H1 (cell line): ENCODE measurements at regions not wholly inside any gene's neighbourhood (a gene's known extent, or its start where the extent isn't known, plus 50 kb on each side); places are given as distances from the start of the nearest gene placed in this dataset.
A peak's percentile ranks its signal among the peaks of the same experiment; 100 is the strongest.

Source experiments
- CTCF ChIA-PET: fragments of 300-600 bp; sonication (Branson Sonifier 250); formaldehyde crosslinking; loops from one replicate; lab custom pipeline; 2021; ENCODE audit not compliant: partially characterized antibody; lab: Charles Lee
- POLR2A ChIA-PET: fragments of 300-600 bp; sonication (Branson Sonifier 250); formaldehyde crosslinking; loops from one replicate; lab custom pipeline; 2021; ENCODE audit warnings: inconsistent platforms; ENCODE audit not compliant: partially characterized antibody; lab: Charles Lee
- DNase-seq, 2 experiments: peaks; one replicate each; pipeline versions ENCODE4 v3.0.0 to v3.0.0-alpha.2; 2010 to 2022; ENCODE audit warnings: low spot score in 2 of 2, low read depth in 1 of 2, mixed read lengths in 1 of 2
- FAIRE-seq: peaks from 2 replicates; lab custom pipeline; 2011; peaks lifted over from hg19 to GRCh38; lab: Jason Lieb, UNC
- H2AFZ ChIP-seq: 2 replicates; pipeline ENCODE4 v1.8.1; 2012; ENCODE audit warnings: low read length, inconsistent platforms
- H2AK5ac ChIP-seq: 2 replicates; pipeline ENCODE4 v1.6.1; 2013; ENCODE audit warnings: low read depth, low read length
- H2BK120ac ChIP-seq: replicated peaks from 2 replicates; pipeline ENCODE3; 2013; ENCODE audit warnings: low read depth, low read length, inconsistent platforms
- H2BK12ac ChIP-seq: 2 replicates; pipeline ENCODE4 v1.6.1; 2013; ENCODE audit warnings: low read depth, low read length
- H2BK15ac ChIP-seq: 2 replicates; pipeline ENCODE4 v1.6.1; 2013; ENCODE audit warnings: low read length
- H2BK20ac ChIP-seq: 2 replicates; pipeline ENCODE4 v1.6.1; 2013; ENCODE audit warnings: low read length
- H2BK5ac ChIP-seq: 2 replicates; pipeline ENCODE4 v1.6.1; 2013; ENCODE audit warnings: low read depth, low read length
- H3K14ac ChIP-seq: 2 replicates; pipeline ENCODE4 v1.6.1; 2013; ENCODE audit warnings: inconsistent platforms; ENCODE audit not compliant: insufficient read length
- H3K18ac ChIP-seq: 2 replicates; pipeline ENCODE4 v1.6.1; 2013; ENCODE audit warnings: low read length; ENCODE audit errors: extremely low read depth
- H3K23ac ChIP-seq: 2 replicates; pipeline ENCODE4 v1.6.1; 2013; ENCODE audit warnings: inconsistent platforms; ENCODE audit not compliant: insufficient read length
- H3K23me2 ChIP-seq: 2 replicates; pipeline ENCODE4 v1.6.1; 2013; ENCODE audit warnings: low read depth, low read length
- H3K27ac ChIP-seq: 2 replicates; pipeline ENCODE4 v1.6.1; 2011; ENCODE audit warnings: low read depth, low read length, inconsistent platforms
- H3K27me3 ChIP-seq, 4 experiments: replicated peaks in 1 of 4; 1 replicate in 1 of 4; 2 replicates in 3 of 4; pipeline versions ENCODE4 v1.6.1 to v1.8.1; 2011 to 2013; ENCODE audit warnings: low read length in 3 of 4, mild to moderate bottlenecking in 3 of 4, inconsistent platforms in 2 of 4, mixed read lengths in 2 of 4, moderate library complexity in 1 of 4; ENCODE audit not compliant: control insufficient read depth in 3 of 4, insufficient read depth in 3 of 4; ENCODE audit errors: extremely low read depth in 1 of 4
- H3K36me3 ChIP-seq, 4 experiments: 2 replicates each; pipeline versions ENCODE4 v1.6.1 to v1.8.1; 2011 to 2013; ENCODE audit warnings: mild to moderate bottlenecking in 4 of 4, low read length in 3 of 4, moderate library complexity in 2 of 4, control low read depth in 1 of 4, inconsistent platforms in 1 of 4; ENCODE audit not compliant: insufficient read depth in 4 of 4, control insufficient read depth in 2 of 4
- H3K4ac ChIP-seq: replicated peaks from 2 replicates; pipeline ENCODE3; 2013; ENCODE audit warnings: low read length, low read depth, mixed read lengths, inconsistent platforms; ENCODE audit not compliant: insufficient read length
- H3K4me1 ChIP-seq, 4 experiments: replicated peaks in 1 of 4; 1 replicate in 1 of 4; 2 replicates in 3 of 4; pipeline versions ENCODE4 v1.6.1 to v1.8.1; 2011 to 2013; ENCODE audit warnings: low read length in 3 of 4, inconsistent platforms in 2 of 4, mixed read lengths in 1 of 4; ENCODE audit not compliant: insufficient read depth in 4 of 4, control insufficient read depth in 3 of 4
- H3K4me2 ChIP-seq, 2 experiments: 2 replicates each; pipeline versions ENCODE4 v1.6.1 to v1.8.1; 2011 to 2013; ENCODE audit warnings: low read depth in 2 of 2, low read length in 2 of 2, control low read depth in 1 of 2, inconsistent platforms in 1 of 2, mild to moderate bottlenecking in 1 of 2; ENCODE audit not compliant: insufficient read depth in 1 of 2
- H3K4me3 ChIP-seq, 4 experiments: fragments of 200-600, 300-600 bp in 1 of 4; sonication (generic), shearing (Covaris generic), sonication (Bioruptor Twin) in 1 of 4; 2 replicates each; pipeline versions ENCODE4 v1.5.1 to v1.8.1; 2011 to 2016; ENCODE audit warnings: low read length in 4 of 4, low read depth in 3 of 4, control low read depth in 2 of 4, inconsistent platforms in 2 of 4, mild to moderate bottlenecking in 2 of 4, mixed read lengths in 1 of 4, moderate library complexity in 1 of 4; ENCODE audit not compliant: insufficient read depth in 2 of 4; ENCODE audit errors: extremely low read depth in 1 of 4
- H3K56ac ChIP-seq: replicated peaks from 2 replicates; pipeline ENCODE3; 2013; ENCODE audit warnings: low read depth, mild to moderate bottlenecking, mixed read lengths, low read length, inconsistent platforms; ENCODE audit not compliant: insufficient read length
- H3K79me1 ChIP-seq: 2 replicates; pipeline ENCODE4 v1.6.1; 2013; ENCODE audit warnings: low read depth, low read length, control low read depth
- H3K79me2 ChIP-seq, 2 experiments: 2 replicates each; pipeline versions ENCODE4 v1.6.1 to v1.8.1; 2012 to 2013; ENCODE audit warnings: low read length in 2 of 2, mild to moderate bottlenecking in 2 of 2, inconsistent platforms in 1 of 2; ENCODE audit not compliant: insufficient read depth in 2 of 2, control insufficient read depth in 1 of 2
- H3K9ac ChIP-seq, 4 experiments: replicated peaks in 1 of 4; 1 replicate in 1 of 4; 2 replicates in 3 of 4; pipeline versions ENCODE4 v1.6.1 to v1.8.1; 2011 to 2013; ENCODE audit warnings: low read depth in 3 of 4, low read length in 3 of 4, control low read depth in 2 of 4, mild to moderate bottlenecking in 2 of 4, moderate library complexity in 2 of 4, inconsistent platforms in 1 of 4; ENCODE audit errors: extremely low read depth in 1 of 4
- H3K9me3 ChIP-seq, 2 experiments: 2 replicates each; pipeline versions ENCODE4 v1.6.1 to v1.8.1; 2012 to 2013; ENCODE audit warnings: mild to moderate bottlenecking in 2 of 2, moderate library complexity in 2 of 2, control low read depth in 1 of 2, inconsistent platforms in 1 of 2, low read depth in 1 of 2, low read length in 1 of 2, mixed read lengths in 1 of 2; ENCODE audit not compliant: insufficient read depth in 2 of 2
- H4K20me1 ChIP-seq, 2 experiments: replicated peaks in 1 of 2; 2 replicates each; pipeline versions ENCODE3 to v1.8.1; 2011 to 2013; ENCODE audit warnings: inconsistent platforms in 2 of 2, low read length in 2 of 2, mild to moderate bottlenecking in 1 of 2; ENCODE audit not compliant: insufficient read depth in 2 of 2, control insufficient read depth in 1 of 2
- H4K5ac ChIP-seq: 2 replicates; pipeline ENCODE4 v1.6.1; 2013; ENCODE audit warnings: low read length, low read depth, mixed read lengths, inconsistent platforms; ENCODE audit not compliant: insufficient read length
- H4K8ac ChIP-seq: 2 replicates; pipeline ENCODE4 v1.8.0; 2013; ENCODE audit warnings: mild to moderate bottlenecking, moderate library complexity, low read length, inconsistent platforms; ENCODE audit not compliant: insufficient read depth; ENCODE audit errors: extremely low read depth
- H4K91ac ChIP-seq: replicated peaks from 2 replicates; pipeline ENCODE3; 2013; ENCODE audit warnings: low read length, mixed read lengths, inconsistent platforms; ENCODE audit not compliant: insufficient read length
- FOSL1 ChIP-seq: IDR thresholded peaks from 2 replicates; pipeline ENCODE4 v1.6.1; 2011; ENCODE audit warnings: mild to moderate bottlenecking, low read depth, low read length, moderate library complexity; ENCODE audit not compliant: insufficient read depth
- POLR2AphosphoS5 ChIP-seq: IDR thresholded peaks from 2 replicates; pipeline ENCODE4 v1.6.1; 2011; ENCODE audit warnings: low read depth, low read length
- RAD21 ChIP-seq, 2 experiments: IDR thresholded peaks in 1 of 2; conservative IDR thresholded peaks in 1 of 2; 2 replicates each; pipeline ENCODE4 v1.6.1; 2011; ENCODE audit warnings: low read depth in 2 of 2, low read length in 2 of 2, improper control_type of control experiment in 1 of 2, inconsistent platforms in 1 of 2, mild to moderate bottlenecking in 1 of 2, moderate library complexity in 1 of 2
- SP2 ChIP-seq: IDR thresholded peaks from 2 replicates; pipeline ENCODE4 v1.6.1; 2012; ENCODE audit warnings: mild to moderate bottlenecking, low read length, inconsistent platforms
- WGBS, 2 experiments: shearing (Covaris generic) in 1 of 2; methylation state at CpG; one replicate each; pipeline versions ENCODE4 v1.1.6 to v1.1.7; 2013 to 2015; ENCODE audit warnings: low lambda C conversion rate in 2 of 2, mixed read lengths in 2 of 2, inconsistent platforms in 1 of 2, low coverage in 1 of 2, missing lambda C conversion rate in 1 of 2; ENCODE audit not compliant: insufficient replicate concordance in 2 of 2, insufficient coverage in 1 of 2, insufficient read length in 1 of 2; ENCODE audit errors: extremely low coverage in 1 of 2, missing lambda C conversion rate in 1 of 2; 5-methylcytosine and 5-hydroxymethylcytosine counted together

DNA sequence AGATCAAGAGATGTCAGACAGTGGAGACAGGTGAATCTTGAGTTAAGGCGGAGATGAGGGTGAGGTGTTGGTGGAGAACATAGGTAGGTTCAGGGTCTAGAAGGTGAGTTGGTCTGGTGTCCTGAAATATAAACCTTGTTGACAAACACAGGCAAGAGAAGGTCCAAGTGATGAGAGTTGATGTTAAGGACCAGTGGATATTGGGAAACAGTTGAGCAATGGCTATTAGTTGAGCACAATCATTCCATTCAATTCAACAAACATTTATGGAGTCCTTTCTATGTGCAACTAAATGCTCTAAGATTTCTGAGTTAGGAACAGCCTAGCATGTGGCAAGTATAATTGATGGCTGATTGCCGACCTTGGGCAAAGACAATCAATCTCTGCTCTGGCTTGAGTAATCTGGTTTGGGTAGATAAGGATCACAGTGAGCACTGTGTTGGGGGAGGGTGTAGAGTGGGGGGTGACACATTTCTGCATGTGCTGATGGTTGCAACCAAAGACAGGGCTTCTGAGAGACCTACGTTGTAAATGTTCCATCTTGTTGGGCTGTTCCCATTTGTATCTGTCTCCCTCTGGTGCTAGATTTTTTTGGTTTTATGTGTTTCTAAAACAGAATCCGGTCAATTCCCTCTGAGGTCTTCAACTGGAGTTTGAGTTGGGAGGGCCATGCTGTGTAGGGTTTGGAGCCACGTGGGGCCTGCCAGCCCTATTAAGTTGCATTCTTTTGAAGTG, 201.1 kb downstream of the BAMBI start:
- H3K23me2 ChIP-seq = 0 out of 2 replicates have a peak, but pooled peaks cover 2% of the 10 kb centered on the region
- no peak overlapping the region for H3K4me3 ChIP-seq
- no peak overlapping the region for H4K8ac ChIP-seq
- H3K56ac ChIP-seq = no peak overlapping the region
- POLR2A ChIA-PET = no interaction called here
- CTCF ChIA-PET = interaction anchor here (0.7 to 1.0 kb wide), 2 partner anchors 70 to 157 kb away, joined by 3 read pairs; no protein-coding TSS in a partner anchor
- no peaks in the 10 kb centered on the region for H3K9me3 ChIP-seq
- H3K23ac ChIP-seq = no peak overlapping the region
- H3K27ac ChIP-seq = no peak overlapping the region
- H2BK120ac ChIP-seq = no peak overlapping the region
- TF ChIP-seq RAD21 (IDR thresholded peaks at IDR 0.05 in 1 of 2, conservative IDR thresholded peaks at IDR 0.05 in 1 of 2; ENCODE audit: low read depth in 2 of 2, low read length in 2 of 2) = peak in 1 of 2 experiments; percentile 12; a peak in 1 of 4 replicates
- no peak for TF ChIP-seq FOSL1
- TF ChIP-seq SP2 = no peak
- no peak for TF ChIP-seq POLR2AphosphoS5
- TF ChIP-seq, all 59 proteins: peak for 1
- WGBS, 2 experiments = 86% methylated on average over 5 of the region's 5 CpGs; no CpG with 5 or more reads in 1 of the 2 experiments
- no peaks in the 10 kb centered on the region for H3K27me3 ChIP-seq
- H2AFZ ChIP-seq = no peak overlapping the region
- H4K5ac ChIP-seq = no peak overlapping the region
- no peak overlapping the region for H3K9ac ChIP-seq
- H4K20me1 ChIP-seq = no peaks in the 10 kb centered on the region
- no peak overlapping the region for H3K14ac ChIP-seq
- FAIRE-seq = no peak
- H3K79me2 ChIP-seq = no peaks in the 10 kb centered on the region
- H2BK20ac ChIP-seq = no peak overlapping the region
- no peak overlapping the region for H2AK5ac ChIP-seq
- no peaks in the 10 kb centered on the region for H3K36me3 ChIP-seq
- no peak overlapping the region for H4K91ac ChIP-seq
- H3K18ac ChIP-seq = no peak overlapping the region
- H2BK15ac ChIP-seq = no peak overlapping the region
- no peaks in the 10 kb centered on the region for H3K79me1 ChIP-seq
- no peak for DNase-seq
- H3K4ac ChIP-seq = no peak overlapping the region
- H2BK5ac ChIP-seq = no peak overlapping the region
- no peak overlapping the region for H2BK12ac ChIP-seq
- H3K4me1 ChIP-seq = peaks cover 0 to 6% (median 3%) of the 10 kb centered on the region in 4 experiments; a peak in 4 of 7 replicates
- no peak overlapping the region for H3K4me2 ChIP-seq
